Upper lobe of left lung (tissue), 6 donors: ENCODE measurements at regions not wholly inside any gene's neighbourhood (a gene's known extent, or its start where the extent isn't known, plus 50 kb on each side); places are given as distances from the start of the nearest gene placed in this dataset.

Experiments used
- ATAC-seq, 2 donors: fragments of 200-7000 bp; cut with Tn5 transposase; one replicate each; pipeline ENCODE4 v1.9.1; 2022; ENCODE audit warnings: mild to moderate bottlenecking in 2 of 2, moderate library complexity in 2 of 2; ENCODE audit not compliant: low FRiP score in 2 of 2
- DNase-seq, 2 donors: peaks; one replicate each; pipeline ENCODE4 v3.0.0-alpha.2; 2019 to 2020
- H3K27ac ChIP-seq, 4 donors: fragments of 200-600 bp; sonication (generic); one replicate each; pipeline ENCODE4 v1.5.1; 2016 to 2019
- H3K27me3 ChIP-seq, 4 donors: fragments of 200-600 bp; sonication (generic); one replicate each; pipeline ENCODE4 v1.5.1; 2017 to 2019
- H3K36me3 ChIP-seq, 4 donors: fragments of 200-600 bp; sonication (generic); one replicate each; pipeline ENCODE4 v1.5.1; 2016 to 2019
- H3K4me1 ChIP-seq, 4 donors: fragments of 200-600 bp; sonication (generic); one replicate each; pipeline ENCODE4 v1.5.1; 2018 to 2019
- H3K4me3 ChIP-seq, 4 donors: fragments of 200-600 bp; sonication (generic); one replicate each; pipeline ENCODE4 v1.5.1; 2017 to 2019; ENCODE audit warnings: mild to moderate bottlenecking in 2 of 4, moderate library complexity in 1 of 4
- H3K9me3 ChIP-seq, 4 donors: fragments of 200-600 bp; sonication (generic); one replicate each; pipeline ENCODE4 v1.5.1; 2018 to 2019
- EP300 ChIP-seq, 4 donors: sonication (generic); formaldehyde crosslinking; IDR thresholded peaks; one replicate each; pipeline ENCODE4 v1.5.1; 2017; ENCODE audit warnings: antibody characterized with exemption in 4 of 4, control low read depth in 2 of 4
- POLR2A ChIP-seq, 4 donors: fragments of 450-650 bp; IDR thresholded peaks; one replicate each; pipeline ENCODE4 v1.5.1; 2016 to 2017; ENCODE audit warnings: antibody characterized with exemption in 4 of 4, mild to moderate bottlenecking in 2 of 4
- POLR2AphosphoS5 ChIP-seq, 2 donors: sonication (generic); formaldehyde crosslinking; IDR thresholded peaks; one replicate each; pipeline ENCODE4 v1.5.1; 2017; ENCODE audit warnings: antibody characterized with exemption in 2 of 2
- WGBS, 2 donors: methylation state at CpG; one replicate each; pipeline ENCODE4 v1.1.5; 2017 to 2018; 5-methylcytosine and 5-hydroxymethylcytosine counted together
- TF ChIP-seq, protein P1 (sequence below), 6 experiments: fragments of 450-650 bp in 4 of 6; fragments of 200-600 bp in 2 of 6; sonication (generic) in 2 of 6; IDR thresholded peaks; one replicate each; pipeline ENCODE4 v1.5.1; 2016 to 2019; ENCODE audit warnings: antibody characterized with exemption in 6 of 6
- donor health status: DM: no; HTN: no; CAD: no; lungs with moderate emphysema.
- donor health status: DM: no; HTN: yes; CAD: no; lungs with severe emphysema.

DNA sequence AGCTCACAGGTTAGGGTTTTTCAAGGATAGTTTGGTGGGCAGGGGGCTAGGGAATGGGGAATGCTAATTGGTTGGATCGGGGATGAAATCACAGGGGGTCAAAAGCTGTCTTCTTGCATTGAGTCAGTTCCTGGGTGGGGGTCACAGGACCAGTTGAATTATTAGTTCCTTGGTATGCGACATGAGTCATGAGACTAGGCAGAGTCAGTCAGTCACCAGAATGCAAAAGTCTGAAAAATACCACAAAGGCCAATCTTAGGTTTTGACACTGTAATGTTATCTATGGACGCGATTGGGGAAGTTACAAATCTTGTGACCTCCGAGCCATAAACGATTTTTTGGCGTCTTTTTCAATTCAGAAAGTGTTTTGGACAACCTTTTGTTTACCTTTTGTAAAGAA is 101.2 kb downstream of the ZNF519 start:
- H3K9me3 ChIP-seq = no peaks in the 10 kb centered on the region
- H3K4me1 ChIP-seq = no peaks in the 10 kb centered on the region
- no peak for DNase-seq
- no peak overlapping the region for H3K27ac ChIP-seq
- H3K4me3 ChIP-seq = no peak overlapping the region
- WGBS, 2 donors = 86 to 90% methylated on average over 7 of the region's 7 CpGs
- ATAC-seq = no peak
- no peaks in the 10 kb centered on the region for H3K27me3 ChIP-seq
- no peaks in the 10 kb centered on the region for H3K36me3 ChIP-seq
- TF ChIP-seq, protein P1, sequence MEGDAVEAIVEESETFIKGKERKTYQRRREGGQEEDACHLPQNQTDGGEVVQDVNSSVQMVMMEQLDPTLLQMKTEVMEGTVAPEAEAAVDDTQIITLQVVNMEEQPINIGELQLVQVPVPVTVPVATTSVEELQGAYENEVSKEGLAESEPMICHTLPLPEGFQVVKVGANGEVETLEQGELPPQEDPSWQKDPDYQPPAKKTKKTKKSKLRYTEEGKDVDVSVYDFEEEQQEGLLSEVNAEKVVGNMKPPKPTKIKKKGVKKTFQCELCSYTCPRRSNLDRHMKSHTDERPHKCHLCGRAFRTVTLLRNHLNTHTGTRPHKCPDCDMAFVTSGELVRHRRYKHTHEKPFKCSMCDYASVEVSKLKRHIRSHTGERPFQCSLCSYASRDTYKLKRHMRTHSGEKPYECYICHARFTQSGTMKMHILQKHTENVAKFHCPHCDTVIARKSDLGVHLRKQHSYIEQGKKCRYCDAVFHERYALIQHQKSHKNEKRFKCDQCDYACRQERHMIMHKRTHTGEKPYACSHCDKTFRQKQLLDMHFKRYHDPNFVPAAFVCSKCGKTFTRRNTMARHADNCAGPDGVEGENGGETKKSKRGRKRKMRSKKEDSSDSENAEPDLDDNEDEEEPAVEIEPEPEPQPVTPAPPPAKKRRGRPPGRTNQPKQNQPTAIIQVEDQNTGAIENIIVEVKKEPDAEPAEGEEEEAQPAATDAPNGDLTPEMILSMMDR (IDR thresholded peaks at IDR 0.05) = no peak
- TF ChIP-seq POLR2AphosphoS5 (IDR thresholded peaks at IDR 0.05) = no peak
- no peak for TF ChIP-seq POLR2A (IDR thresholded peaks at IDR 0.05)

DNA sequence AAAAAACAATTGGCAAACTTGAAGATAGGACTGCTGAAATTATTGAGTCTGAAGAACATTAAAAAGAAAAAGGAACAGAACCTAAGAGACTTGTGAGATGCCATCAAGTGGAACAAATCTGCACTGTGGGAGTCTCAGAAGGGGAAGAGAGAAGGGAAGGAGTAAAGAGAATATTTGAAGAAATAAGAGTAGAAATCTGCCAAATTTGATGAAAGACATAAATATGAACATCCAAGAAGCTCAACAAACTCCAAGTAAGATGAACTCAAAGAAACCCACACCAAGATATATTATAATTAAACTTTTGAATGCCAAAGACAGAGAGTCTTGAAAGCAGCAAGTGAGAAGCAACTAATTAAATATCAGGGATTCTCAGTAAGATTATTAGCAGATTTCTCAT is 102.7 kb downstream of the ZNF519 start:
- TF ChIP-seq POLR2AphosphoS5 (IDR thresholded peaks at IDR 0.05) (no peak), EP300 (IDR thresholded peaks at IDR 0.05) (no peak), POLR2A (IDR thresholded peaks at IDR 0.05) (no peak)
- DNase-seq (no peak), ATAC-seq (no peak)
- Histone ChIP-seq H3K4me1 (no peaks in the 10 kb centered on the region), H3K4me3 (no peak overlapping the region), H3K36me3 (no peaks in the 10 kb centered on the region), H3K27ac (no peak overlapping the region), H3K27me3 (no peaks in the 10 kb centered on the region), H3K9me3 (no peaks in the 10 kb centered on the region)

DNA sequence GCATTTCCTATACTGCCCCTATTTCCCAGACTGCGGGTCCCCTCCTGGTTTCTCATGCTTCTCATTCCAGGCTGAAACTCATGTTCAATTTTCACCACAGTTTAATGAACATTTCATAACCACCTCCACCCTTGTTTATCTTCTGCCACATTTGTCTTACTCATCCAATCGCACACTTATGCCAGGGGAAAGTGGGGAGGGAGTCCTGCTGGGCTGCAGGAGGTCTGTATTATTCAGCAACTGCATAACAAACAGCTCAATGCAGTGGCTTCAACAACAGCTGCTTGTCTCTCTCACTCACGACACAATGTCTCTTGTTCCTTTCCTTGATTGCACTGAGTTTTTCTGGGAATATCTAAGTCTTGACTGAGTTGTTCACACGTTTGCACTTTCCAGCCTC is 106.0 kb downstream of the ZNF519 start:
- H3K4me3 ChIP-seq = no peak overlapping the region
- H3K27ac ChIP-seq = no peak overlapping the region
- no peaks in the 10 kb centered on the region for H3K4me1 ChIP-seq
- no peaks in the 10 kb centered on the region for H3K27me3 ChIP-seq
- 37 to 47% methylated on average over 4 of the region's 4 CpGs for WGBS, 2 donors
- no peak for ATAC-seq
- DNase-seq = no peak
- H3K36me3 ChIP-seq = no peaks in the 10 kb centered on the region
- no peaks in the 10 kb centered on the region for H3K9me3 ChIP-seq
- TF ChIP-seq POLR2A (IDR thresholded peaks at IDR 0.05) = no peak
- TF ChIP-seq EP300 (IDR thresholded peaks at IDR 0.05) = no peak
- TF ChIP-seq POLR2AphosphoS5 (IDR thresholded peaks at IDR 0.05) = no peak
- TF ChIP-seq, protein P1 (IDR thresholded peaks at IDR 0.05) = no peak

DNA sequence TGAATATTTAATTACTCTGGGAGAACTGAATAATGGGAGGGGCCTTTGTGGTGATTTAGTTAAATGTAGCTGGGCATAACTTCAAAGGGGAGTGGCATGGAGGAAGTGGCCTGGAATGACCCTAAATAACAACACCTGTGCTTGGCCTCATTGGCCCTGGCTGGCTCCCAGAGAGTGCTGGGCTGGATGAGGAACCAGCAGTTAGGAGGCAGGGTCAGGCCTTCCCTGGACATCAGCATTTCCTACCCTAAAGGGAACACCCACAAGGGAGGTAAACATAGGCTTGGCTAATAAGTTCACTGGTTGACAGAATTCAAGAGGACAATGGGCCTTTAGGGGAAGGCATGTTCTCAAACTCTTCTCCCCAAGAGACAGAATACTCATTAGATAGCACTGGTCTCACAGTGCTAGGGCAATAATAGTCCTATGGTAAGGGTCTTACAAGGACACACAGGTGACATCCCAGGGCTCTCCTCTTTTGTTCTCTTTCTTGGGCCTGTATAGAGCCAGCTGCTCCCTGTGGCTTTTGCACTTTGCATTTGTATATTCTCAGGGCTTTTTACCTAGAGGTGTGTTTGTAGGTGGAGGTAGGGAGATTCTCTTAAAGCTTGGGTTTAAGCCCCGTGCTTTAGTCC is 106.8 kb downstream of the ZNF519 start:
- 36 to 40% methylated on average over 1 of the region's 1 CpG for WGBS, 2 donors
- H3K27ac ChIP-seq = no peak overlapping the region
- ATAC-seq (no peak), DNase-seq (no peak)
- TF ChIP-seq, protein P1 (IDR thresholded peaks at IDR 0.05) = no peak
- TF ChIP-seq POLR2A (IDR thresholded peaks at IDR 0.05) (no peak), POLR2AphosphoS5 (IDR thresholded peaks at IDR 0.05) (no peak), EP300 (IDR thresholded peaks at IDR 0.05) (no peak)
- H3K36me3 ChIP-seq = no peaks in the 10 kb centered on the region
- no peaks in the 10 kb centered on the region for H3K4me1 ChIP-seq
- H3K4me3 ChIP-seq = no peak overlapping the region
- H3K9me3 ChIP-seq = no peaks in the 10 kb centered on the region
- H3K27me3 ChIP-seq = no peaks in the 10 kb centered on the region

DNA sequence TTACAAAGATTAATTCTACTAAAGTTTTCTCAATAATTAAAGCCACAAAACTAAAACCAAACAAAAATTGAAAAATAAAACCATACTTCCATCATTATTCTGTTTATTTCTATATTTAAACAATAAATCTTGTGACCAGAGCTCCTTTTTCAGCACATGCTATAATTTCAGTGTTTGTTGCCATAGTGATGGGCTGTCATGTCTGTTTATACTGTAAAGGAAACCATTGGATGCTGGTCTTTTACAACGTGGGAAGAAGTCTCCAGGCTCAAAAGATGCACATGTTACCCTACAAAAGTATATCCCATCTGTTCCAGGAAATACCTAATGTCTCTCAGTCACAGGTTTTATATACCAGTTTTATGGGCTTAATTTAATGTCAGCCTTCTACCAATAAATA is 100.1 kb upstream of the MC2R start:
- WGBS, 2 donors = 33 to 43% methylated on average over 1 of the region's 1 CpG
- no peak overlapping the region for H3K4me3 ChIP-seq
- TF ChIP-seq POLR2A (IDR thresholded peaks at IDR 0.05) (no peak), POLR2AphosphoS5 (IDR thresholded peaks at IDR 0.05) (no peak), EP300 (IDR thresholded peaks at IDR 0.05) (no peak)
- TF ChIP-seq, protein P1 (IDR thresholded peaks at IDR 0.05) = no peak

More for the DNA sequence above, 100.1 kb upstream of the MC2R start:
- Histone ChIP-seq H3K27ac (no peak overlapping the region), H3K4me1 (no peaks in the 10 kb centered on the region), H3K36me3 (no peaks in the 10 kb centered on the region), H3K9me3 (no peaks in the 10 kb centered on the region), H3K27me3 (no peaks in the 10 kb centered on the region)
- ATAC-seq (no peak), DNase-seq (no peak)
